Activated T-helper 1 cell treated with anti-CD3 and anti-CD28 coated beads, Interleukin-12 subunit alpha, Interleukin-12 subunit beta, Interleukin-2, Interleukin-4 antibody, amounts not matched to agents 30 ng/mL and 10 ng/mL and 1 ng/mL, durations not matched to agents 14 hours and 24 hours and 36 hours (primary cell): ENCODE measurements at regions not wholly inside any gene's neighbourhood (a gene's known extent, or its start where the extent isn't known, plus 50 kb on each side); places are given as distances from the start of the nearest gene placed in this dataset.
"Not testable (repeated sequence)": the region's sequence is repeated elsewhere in the genome, so short reads cannot be mapped to it uniquely, and the experiment has no call there.

ENCODE experiments used
- DNase-seq: peaks from one replicate; pipeline ENCODE4 v3.0.0; 2021; ENCODE audit warnings: low spot score
- H3K27ac Mint-ChIP-seq: one replicate; pipeline ENCODE4 v1.8.0; 2021; ENCODE audit warnings: mild to moderate bottlenecking, mixed read lengths
- H3K27me3 Mint-ChIP-seq: one replicate; pipeline ENCODE4 v1.8.0; 2022; ENCODE audit warnings: mild to moderate bottlenecking, moderate library complexity, mixed read lengths; ENCODE audit not compliant: insufficient read depth
- H3K36me3 Mint-ChIP-seq: one replicate; pipeline ENCODE4 v1.8.0; 2021; ENCODE audit warnings: low read depth, mixed read lengths
- H3K4me1 Mint-ChIP-seq: one replicate; pipeline ENCODE4 v1.8.0; 2021; ENCODE audit warnings: low read depth, mixed read lengths
- H3K4me3 Mint-ChIP-seq: one replicate; pipeline ENCODE4 v1.8.0; 2021; ENCODE audit warnings: mild to moderate bottlenecking, moderate library complexity, mixed read lengths
- H3K9me3 Mint-ChIP-seq: one replicate; pipeline ENCODE4 v1.8.0; 2021; ENCODE audit warnings: mixed read lengths
- intact Hi-C: fragments of 100-400 bp; cut with micrococcal nuclease; formaldehyde crosslinking; loops from one replicate; pipeline ENCODE4 v1.15.1; 2024

DNA sequence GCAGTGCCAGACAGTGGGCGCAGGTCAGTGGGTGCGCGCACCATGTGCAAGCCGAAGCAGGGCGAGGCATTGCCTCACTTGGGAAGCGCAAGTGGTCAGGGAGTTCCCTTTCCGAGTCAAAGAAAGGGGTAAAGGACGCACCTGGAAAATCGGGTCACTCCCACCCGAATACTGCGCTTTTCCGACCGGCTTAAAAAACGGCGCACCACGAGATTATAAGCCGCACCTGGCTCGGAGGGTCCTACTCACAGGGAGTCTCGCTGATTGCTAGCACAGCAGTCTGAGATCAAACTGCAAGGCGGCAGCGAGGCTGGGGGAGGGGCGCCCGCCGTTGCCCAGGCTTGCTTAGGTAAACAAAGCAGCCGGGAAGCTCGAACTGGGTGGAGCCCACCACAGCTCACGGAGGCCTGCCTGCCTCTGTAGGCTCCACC is 77.9 kb downstream of the NR4A2 start:
- intact Hi-C loops, H3K27ac Mint-ChIP-seq, H3K27me3 Mint-ChIP-seq, H3K36me3 Mint-ChIP-seq, DNase-seq, H3K4me1 Mint-ChIP-seq, H3K9me3 Mint-ChIP-seq: not testable (repeated sequence)
- H3K4me3 Mint-ChIP-seq = peak overlapping the region; percentile 69

DNA sequence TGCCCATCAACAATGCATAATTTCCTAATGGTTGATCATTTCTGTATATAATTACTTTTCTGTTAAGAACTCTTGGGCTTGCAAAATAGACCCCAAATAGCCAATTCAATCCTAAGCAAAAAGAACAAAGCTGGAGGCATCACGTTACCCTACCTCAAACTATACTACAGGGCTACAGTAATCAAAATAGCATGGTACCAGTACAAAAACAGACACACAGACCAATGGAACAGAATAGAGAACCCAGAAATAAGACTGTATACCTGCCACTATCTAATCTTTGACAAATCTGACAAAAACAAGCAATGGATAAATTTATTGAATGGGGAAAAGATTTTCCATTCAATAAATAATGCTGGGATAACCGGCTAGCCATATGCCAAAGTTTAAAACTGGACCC is 78.8 kb downstream of the NR4A2 start:
- DNase-seq = no peak
- H3K9me3 Mint-ChIP-seq = no peaks in the 10 kb centered on the region
- intact Hi-C loops = no loop called here
- no peaks in the 10 kb centered on the region for H3K4me1 Mint-ChIP-seq
- H3K27ac Mint-ChIP-seq = no peak overlapping the region
- H3K36me3 Mint-ChIP-seq = no peaks in the 10 kb centered on the region
- H3K4me3 Mint-ChIP-seq = peak overlapping the region; percentile 69
- no peaks in the 10 kb centered on the region for H3K27me3 Mint-ChIP-seq

DNA sequence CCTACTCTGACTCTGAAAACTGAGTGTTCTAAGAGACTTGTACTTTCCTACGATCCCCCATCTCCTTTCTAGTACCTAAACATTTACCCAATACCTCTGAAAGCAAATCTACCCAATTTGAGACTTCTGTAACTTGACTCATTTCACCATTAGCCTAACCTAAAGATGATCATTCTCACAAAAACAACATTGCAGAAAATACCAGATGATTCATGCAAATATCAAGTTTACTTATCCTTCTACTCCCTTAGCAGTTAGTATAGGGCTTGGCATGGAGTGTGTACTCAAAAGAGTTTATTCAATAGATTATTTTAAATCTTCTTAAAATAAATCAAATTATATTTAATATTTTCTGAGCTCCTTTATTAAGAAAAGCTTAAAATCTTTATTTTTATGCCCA is 89.6 kb downstream of the NR4A2 start:
- no peaks in the 10 kb centered on the region for H3K9me3 Mint-ChIP-seq
- intact Hi-C loops = no loop called here
- H3K27me3 Mint-ChIP-seq = no peaks in the 10 kb centered on the region
- H3K4me1 Mint-ChIP-seq = no peaks in the 10 kb centered on the region
- H3K4me3 Mint-ChIP-seq = no peak overlapping the region
- DNase-seq = no peak
- no peak overlapping the region for H3K27ac Mint-ChIP-seq
- no peaks in the 10 kb centered on the region for H3K36me3 Mint-ChIP-seq

DNA sequence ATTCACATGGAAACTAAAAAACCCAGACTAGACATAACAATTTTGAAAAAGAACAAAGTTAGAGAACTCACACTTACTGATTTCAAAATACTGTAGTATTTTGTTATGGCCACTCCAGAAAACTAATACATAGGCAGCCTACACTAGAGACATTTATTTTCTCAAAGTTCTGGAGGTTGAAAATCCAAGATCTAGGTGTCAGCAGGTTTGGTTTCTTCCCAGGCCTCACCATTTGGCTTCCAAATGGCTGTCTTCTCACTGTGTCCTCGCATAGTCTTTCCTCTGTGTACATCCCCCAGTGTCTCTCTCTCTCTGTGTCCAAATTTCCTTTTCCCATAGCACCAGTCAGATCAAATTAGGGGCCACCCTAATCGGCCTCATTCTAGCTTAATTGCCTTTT is 95.0 kb downstream of the NR4A2 start:
- H3K27me3 Mint-ChIP-seq = no peaks in the 10 kb centered on the region
- intact Hi-C loops = no loop called here
- H3K36me3 Mint-ChIP-seq = no peaks in the 10 kb centered on the region
- no peak overlapping the region for H3K27ac Mint-ChIP-seq
- H3K9me3 Mint-ChIP-seq = peaks cover 4% of the 10 kb centered on the region
- no peak overlapping the region for H3K4me3 Mint-ChIP-seq
- H3K4me1 Mint-ChIP-seq = no peaks in the 10 kb centered on the region
- DNase-seq = no peak

DNA sequence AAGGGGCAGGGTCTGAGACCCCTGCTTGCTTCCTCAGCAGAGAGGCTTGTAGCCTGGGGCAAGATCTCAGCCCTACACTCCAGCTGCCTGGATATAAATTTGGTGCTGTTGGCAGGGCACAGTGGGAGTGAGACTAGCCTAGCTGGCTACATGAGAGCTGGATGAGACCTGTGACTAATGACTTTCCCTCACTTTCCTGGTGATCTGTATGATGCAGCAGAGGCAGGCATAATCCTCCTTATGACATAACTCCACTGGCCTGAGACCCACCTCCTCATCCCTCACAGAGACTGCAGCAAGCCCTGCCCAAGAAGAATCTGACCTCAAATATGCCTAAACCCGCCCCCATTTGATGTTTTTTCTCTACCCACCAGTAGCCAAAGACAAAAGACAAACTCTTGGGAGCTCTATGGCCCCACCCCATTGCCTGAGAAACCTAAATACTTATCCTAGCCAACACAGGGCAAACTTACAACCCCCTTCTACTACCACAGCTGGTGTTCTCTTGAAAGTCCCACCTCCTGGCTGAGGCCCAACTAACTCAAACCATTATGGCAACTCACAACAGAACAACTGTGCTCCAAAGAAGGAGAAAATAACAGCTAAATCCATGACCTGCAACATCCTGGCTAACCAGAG is 102.7 kb downstream of the NR4A2 start:
- no peak overlapping the region for H3K4me3 Mint-ChIP-seq
- peaks cover 2% of the 10 kb centered on the region for H3K27me3 Mint-ChIP-seq
- no peak for DNase-seq
- intact Hi-C loops = no loop called here
- peaks cover 7% of the 10 kb centered on the region for H3K9me3 Mint-ChIP-seq
- H3K36me3 Mint-ChIP-seq = no peaks in the 10 kb centered on the region
- no peak overlapping the region for H3K27ac Mint-ChIP-seq
- no peaks in the 10 kb centered on the region for H3K4me1 Mint-ChIP-seq

DNA sequence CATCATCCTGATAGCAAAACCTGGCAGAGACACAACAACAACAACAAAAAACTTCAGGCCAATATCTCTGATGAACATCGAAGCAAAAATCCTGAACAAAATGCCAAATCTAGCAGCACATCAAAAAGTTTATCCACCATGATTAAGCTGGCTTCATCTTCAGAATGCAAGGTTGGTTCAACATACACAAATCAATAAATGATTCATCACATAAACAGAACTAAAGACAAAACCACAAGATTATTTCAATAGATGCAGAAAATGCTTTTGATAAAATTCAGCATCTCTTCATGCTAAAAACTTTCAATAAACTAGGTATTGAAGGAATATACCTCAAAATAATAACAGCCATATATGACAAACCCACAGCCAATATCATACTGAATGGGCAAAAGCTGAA is 109.2 kb downstream of the NR4A2 start:
- H3K27ac Mint-ChIP-seq, DNase-seq, H3K4me3 Mint-ChIP-seq, H3K36me3 Mint-ChIP-seq, H3K4me1 Mint-ChIP-seq, H3K27me3 Mint-ChIP-seq, intact Hi-C loops: not testable (repeated sequence)
- H3K9me3 Mint-ChIP-seq = peaks cover 24% of the 10 kb centered on the region

DNA sequence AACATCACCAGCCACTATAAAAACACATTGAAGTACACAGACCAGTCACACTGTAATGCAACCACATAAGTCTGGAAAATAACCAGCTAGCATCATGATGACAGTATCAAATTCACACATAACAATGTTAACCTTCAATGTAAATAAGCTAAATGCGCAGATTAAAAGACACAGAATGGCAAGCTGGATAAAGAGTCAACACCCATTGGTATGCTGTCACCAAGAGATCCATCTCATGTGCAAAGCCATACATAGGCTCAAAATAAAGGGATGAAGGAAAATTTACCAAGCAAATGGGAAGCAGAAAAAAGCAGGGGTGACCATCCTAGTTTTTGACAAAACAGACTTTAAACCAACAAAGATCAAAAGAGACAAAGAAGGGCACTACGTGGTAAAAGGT is 110.8 kb downstream of the NR4A2 start:
- Mint-ChIP-seq H3K36me3 (no peaks in the 10 kb centered on the region), H3K27ac (no peak overlapping the region), H3K27me3 (peaks cover 2% of the 10 kb centered on the region), H3K9me3 (peaks cover 24% of the 10 kb centered on the region), H3K4me3 (no peak overlapping the region), H3K4me1 (no peaks in the 10 kb centered on the region)
- intact Hi-C loops = no loop called here
- DNase-seq = no peak

DNA sequence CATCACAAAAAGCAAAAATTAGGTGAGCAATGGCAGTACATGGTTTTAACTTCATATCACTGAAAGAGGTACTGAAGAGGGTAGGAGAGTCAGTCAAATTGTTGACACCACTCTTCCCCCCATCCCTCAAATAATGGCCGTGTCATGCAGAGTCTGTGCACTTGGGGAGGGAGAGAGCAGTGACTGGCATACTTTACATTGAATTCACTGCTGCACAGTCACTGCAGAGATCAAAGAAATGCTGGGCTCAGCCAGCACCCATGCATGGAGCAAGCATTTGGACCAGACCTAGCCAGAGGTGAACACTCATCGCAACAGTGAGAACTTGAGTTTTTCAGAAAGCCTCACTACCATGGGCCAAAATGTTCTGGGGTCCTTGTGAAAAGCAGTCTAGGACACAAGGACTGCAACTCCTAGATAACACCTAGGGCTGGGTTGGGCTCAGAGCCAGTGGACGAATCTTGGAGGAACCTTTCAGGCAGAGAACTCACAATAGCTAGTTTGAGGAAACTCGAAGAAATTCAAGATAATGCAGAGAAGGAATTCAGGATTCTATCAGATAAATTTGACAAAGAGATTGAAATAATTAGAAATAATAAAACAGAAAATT is 112.9 kb downstream of the NR4A2 start:
- Mint-ChIP-seq H3K36me3 (no peaks in the 10 kb centered on the region), H3K9me3 (peaks cover 24% of the 10 kb centered on the region), H3K4me1 (no peaks in the 10 kb centered on the region), H3K4me3 (no peak overlapping the region), H3K27ac (no peak overlapping the region), H3K27me3 (no peaks in the 10 kb centered on the region)
- intact Hi-C loops = no loop called here
- DNase-seq = no peak

DNA sequence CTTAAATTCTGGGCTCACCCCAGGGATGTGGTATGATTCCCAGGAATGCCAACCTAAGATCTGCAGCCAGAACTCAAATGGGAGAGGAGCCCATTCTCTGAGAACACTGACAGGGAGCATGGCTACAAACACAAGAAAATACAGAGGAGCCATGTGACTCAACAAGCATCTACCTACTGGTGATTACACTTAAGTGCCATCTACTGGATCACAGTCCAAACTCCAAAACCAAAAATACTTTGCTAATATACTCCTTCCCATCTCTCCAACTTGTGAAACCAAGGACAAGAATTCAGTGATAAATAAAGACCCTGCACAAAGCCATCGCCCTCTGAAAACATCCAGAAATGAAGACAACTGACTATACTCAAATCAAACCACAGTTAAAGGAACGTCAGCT is 116.9 kb downstream of the NR4A2 start:
- H3K27me3 Mint-ChIP-seq = peaks cover 2% of the 10 kb centered on the region
- H3K4me3 Mint-ChIP-seq = no peak overlapping the region
- H3K9me3 Mint-ChIP-seq = no peaks in the 10 kb centered on the region
- no peak for DNase-seq
- H3K27ac Mint-ChIP-seq = no peak overlapping the region
- H3K36me3 Mint-ChIP-seq = no peaks in the 10 kb centered on the region
- intact Hi-C loops = no loop called here
- H3K4me1 Mint-ChIP-seq = no peaks in the 10 kb centered on the region

DNA sequence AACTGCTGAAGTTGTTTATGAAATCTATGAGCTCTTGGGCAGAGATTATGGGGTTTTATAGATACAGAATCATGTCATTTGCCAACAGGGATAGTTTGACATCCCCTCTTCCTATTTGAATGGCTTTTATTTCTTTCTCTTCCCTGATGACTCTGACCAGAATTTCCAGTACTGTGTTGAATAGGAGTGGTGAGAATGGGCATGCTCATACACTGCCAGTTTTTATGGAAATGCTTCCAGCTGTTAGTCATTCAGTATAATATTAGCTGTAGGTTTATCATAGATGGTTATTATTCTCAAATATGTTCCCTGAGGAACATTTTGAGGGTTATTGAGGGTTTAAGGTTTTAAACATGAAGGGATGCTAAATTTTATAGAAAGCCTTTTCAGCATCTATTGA is 121.2 kb downstream of the NR4A2 start:
- DNase-seq = no peak
- Mint-ChIP-seq H3K27ac (no peak overlapping the region), H3K36me3 (no peaks in the 10 kb centered on the region), H3K9me3 (no peaks in the 10 kb centered on the region), H3K4me3 (no peak overlapping the region), H3K4me1 (no peaks in the 10 kb centered on the region), H3K27me3 (peaks cover 2% of the 10 kb centered on the region)
- intact Hi-C loops = no loop called here

DNA sequence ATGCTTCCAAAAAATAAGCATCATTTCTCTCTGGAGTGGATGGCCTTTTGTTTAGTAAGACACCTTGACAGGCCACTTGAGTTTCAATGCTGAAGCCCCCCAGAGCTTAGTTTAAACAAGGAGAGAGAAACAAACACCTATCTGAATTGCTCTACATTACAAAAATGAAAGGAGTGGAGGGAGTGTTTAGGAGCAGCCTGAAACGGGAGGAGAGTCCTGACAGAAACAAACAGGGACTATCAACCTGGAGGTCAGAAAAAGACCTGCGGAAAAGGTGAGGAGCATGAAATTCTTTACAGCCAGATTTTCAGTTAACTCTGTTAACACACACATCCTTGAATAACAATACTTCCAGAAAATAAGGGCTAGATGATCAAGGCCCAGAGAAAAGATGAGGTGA is 126.2 kb downstream of the NR4A2 start:
- H3K36me3 Mint-ChIP-seq = no peaks in the 10 kb centered on the region
- intact Hi-C loops = no loop called here
- DNase-seq = no peak
- H3K4me1 Mint-ChIP-seq = no peaks in the 10 kb centered on the region
- H3K27ac Mint-ChIP-seq = no peak overlapping the region
- H3K9me3 Mint-ChIP-seq = no peaks in the 10 kb centered on the region
- no peak overlapping the region for H3K4me3 Mint-ChIP-seq
- no peaks in the 10 kb centered on the region for H3K27me3 Mint-ChIP-seq

DNA sequence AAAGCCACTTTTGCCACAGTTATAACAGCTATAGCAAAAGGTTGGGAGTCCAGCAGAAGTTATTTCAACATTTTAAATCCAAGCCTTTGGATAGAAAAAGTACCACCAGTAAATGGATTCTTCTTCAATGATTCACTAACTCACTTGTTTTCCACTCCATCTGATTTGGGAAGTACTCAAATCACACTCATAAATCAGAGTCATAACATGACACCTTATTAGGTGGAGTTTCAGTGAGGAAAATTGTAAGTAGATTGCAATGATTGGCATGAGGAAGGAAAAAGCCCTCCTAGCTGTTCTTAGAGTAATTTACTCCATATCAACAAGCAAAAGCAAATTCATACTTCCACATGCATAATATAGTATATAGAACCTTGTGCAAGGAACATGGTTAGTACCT is 132.9 kb downstream of the NR4A2 start:
- intact Hi-C loops = no loop called here
- no peak overlapping the region for H3K27ac Mint-ChIP-seq

DNA sequence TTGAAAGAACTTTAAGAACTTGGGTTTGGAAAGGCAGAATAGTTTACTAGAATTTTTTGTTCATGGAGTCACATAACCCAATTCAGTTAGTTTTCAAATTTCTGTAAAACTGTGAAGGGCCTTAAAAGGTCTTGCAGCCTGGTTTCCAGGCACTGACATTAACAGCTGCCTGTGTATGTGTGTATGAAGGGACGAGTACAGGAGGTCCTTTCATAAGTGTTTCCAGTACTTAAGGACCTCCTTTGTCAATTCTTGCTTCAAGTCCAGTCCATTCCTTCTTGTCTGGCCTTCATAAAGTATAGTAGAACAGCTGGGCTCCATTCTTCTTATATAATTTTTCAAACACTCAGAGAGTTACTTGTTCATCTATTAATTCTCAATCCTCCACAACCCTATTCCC is 136.5 kb downstream of the NR4A2 start:
- Mint-ChIP-seq H3K27me3 (peaks cover 3% of the 10 kb centered on the region), H3K4me3 (no peak overlapping the region), H3K36me3 (no peaks in the 10 kb centered on the region), H3K9me3 (no peaks in the 10 kb centered on the region), H3K4me1 (no peaks in the 10 kb centered on the region), H3K27ac (no peak overlapping the region)
- no peak for DNase-seq
- intact Hi-C loops = no loop called here

More for the DNA sequence above, 132.9 kb downstream of the NR4A2 start:
- no peaks in the 10 kb centered on the region for H3K36me3 Mint-ChIP-seq
- no peak for DNase-seq
- H3K27me3 Mint-ChIP-seq = peaks cover 5% of the 10 kb centered on the region
- no peaks in the 10 kb centered on the region for H3K4me1 Mint-ChIP-seq
- no peaks in the 10 kb centered on the region for H3K9me3 Mint-ChIP-seq
- H3K4me3 Mint-ChIP-seq = no peak overlapping the region

DNA sequence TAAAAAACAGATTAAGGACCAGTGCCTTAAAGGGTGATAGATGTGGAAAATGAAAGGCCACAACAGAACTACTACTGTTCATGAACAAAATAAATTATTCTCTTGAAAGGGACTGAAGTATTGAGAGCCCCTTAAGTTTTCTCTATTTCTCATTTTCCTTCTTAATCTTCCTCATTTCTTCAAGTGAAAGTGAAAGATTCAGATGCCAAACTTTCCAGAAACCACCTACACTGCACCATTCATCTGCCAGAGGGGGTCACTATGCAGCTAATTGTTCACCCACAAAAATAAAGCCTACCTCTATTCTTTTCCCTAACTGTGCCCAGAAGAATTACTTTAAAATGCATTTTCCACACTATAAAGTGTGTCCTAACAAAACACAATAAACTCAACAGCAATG is 140.1 kb downstream of the NR4A2 start:
- no peak overlapping the region for H3K4me3 Mint-ChIP-seq
- intact Hi-C loops = loop anchor here (5.0 kb wide), 1 partner anchor 395 kb away; no protein-coding TSS in a partner anchor

More for the DNA sequence above, 140.1 kb downstream of the NR4A2 start:
- no peak for DNase-seq
- Mint-ChIP-seq H3K27ac (no peak overlapping the region), H3K9me3 (no peaks in the 10 kb centered on the region), H3K27me3 (no peaks in the 10 kb centered on the region), H3K4me1 (no peaks in the 10 kb centered on the region), H3K36me3 (no peaks in the 10 kb centered on the region)
